ENCODE measurements at regions not wholly inside any gene's neighbourhood (a gene's known extent, or its start where the extent isn't known, plus 50 kb on each side); places are given as distances from the start of the nearest gene placed in this dataset.
"Not testable (repeated sequence)": the region's sequence is repeated elsewhere in the genome, so short reads cannot be mapped to it uniquely, and the experiment has no call there.

DNA sequence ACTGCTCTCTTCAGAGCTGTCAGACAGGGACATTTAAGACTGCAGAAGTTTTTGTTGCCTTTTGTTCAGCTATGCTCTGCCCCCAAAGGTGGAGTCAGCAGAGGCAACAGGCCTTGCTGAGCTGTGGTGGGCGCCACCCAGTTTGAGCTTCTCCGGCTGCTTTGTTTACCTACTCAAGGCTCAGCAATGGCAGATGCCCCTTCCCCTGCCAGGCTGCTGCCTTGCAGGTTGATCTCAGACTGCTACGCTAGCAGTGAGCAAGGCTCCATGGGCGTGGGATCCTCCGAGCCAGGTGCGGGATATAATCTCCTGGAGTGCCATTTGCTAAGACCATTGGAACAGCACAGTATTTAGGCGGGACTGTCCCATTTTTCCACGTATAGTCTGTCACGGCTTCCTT is 371.4 kb upstream of the AMOT start:
- H3K4me1 ChIP-seq = no peaks in the 10 kb centered on the region
- TF ChIP-seq, protein P1, sequence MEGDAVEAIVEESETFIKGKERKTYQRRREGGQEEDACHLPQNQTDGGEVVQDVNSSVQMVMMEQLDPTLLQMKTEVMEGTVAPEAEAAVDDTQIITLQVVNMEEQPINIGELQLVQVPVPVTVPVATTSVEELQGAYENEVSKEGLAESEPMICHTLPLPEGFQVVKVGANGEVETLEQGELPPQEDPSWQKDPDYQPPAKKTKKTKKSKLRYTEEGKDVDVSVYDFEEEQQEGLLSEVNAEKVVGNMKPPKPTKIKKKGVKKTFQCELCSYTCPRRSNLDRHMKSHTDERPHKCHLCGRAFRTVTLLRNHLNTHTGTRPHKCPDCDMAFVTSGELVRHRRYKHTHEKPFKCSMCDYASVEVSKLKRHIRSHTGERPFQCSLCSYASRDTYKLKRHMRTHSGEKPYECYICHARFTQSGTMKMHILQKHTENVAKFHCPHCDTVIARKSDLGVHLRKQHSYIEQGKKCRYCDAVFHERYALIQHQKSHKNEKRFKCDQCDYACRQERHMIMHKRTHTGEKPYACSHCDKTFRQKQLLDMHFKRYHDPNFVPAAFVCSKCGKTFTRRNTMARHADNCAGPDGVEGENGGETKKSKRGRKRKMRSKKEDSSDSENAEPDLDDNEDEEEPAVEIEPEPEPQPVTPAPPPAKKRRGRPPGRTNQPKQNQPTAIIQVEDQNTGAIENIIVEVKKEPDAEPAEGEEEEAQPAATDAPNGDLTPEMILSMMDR (IDR thresholded peaks at IDR 0.05) = no peak
- intact Hi-C loops (cut with DNase I) = no loop called here
- no peak for ATAC-seq
- no peaks in the 10 kb centered on the region for H3K27me3 ChIP-seq
- no peaks in the 10 kb centered on the region for H3K36me3 ChIP-seq
- DNase-seq = no peak
- H3K4me3 ChIP-seq = no peak overlapping the region
- H3K27ac ChIP-seq = no peak overlapping the region
- H3K9me3 ChIP-seq = peaks cover 0 to 4% of the 10 kb centered on the region in 2 donors

DNA sequence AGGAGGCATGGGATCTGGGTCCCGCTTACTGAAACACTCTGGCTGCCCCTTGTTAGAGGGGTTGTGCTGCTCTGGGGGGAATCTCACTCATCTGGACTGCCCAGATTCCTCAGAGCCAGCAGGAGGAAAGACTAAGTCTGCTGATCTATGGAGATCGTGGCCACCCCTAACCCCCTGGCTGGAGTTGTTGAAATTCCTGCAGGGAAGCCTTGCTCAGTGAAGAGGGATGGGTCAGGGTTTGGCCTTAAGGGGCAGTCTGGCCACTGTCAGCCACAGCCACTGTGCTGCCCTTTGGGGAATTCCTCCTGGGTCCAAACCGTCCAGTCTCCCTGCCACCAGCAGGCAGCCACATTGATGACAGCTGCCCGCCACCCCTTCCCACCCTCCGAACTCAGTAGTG is 362.0 kb upstream of the AMOT start:
- DNase-seq (no peak), ATAC-seq (no peak)
- Histone ChIP-seq H3K9me3 (peaks cover 0 to 4% of the 10 kb centered on the region in 2 donors), H3K4me1 (no peaks in the 10 kb centered on the region), H3K4me3 (no peak overlapping the region), H3K36me3 (no peaks in the 10 kb centered on the region), H3K27me3 (no peaks in the 10 kb centered on the region), H3K27ac (no peak overlapping the region)
- intact Hi-C loops (cut with DNase I) = no loop called here
- TF ChIP-seq, protein P1 (IDR thresholded peaks at IDR 0.05) = no peak

DNA sequence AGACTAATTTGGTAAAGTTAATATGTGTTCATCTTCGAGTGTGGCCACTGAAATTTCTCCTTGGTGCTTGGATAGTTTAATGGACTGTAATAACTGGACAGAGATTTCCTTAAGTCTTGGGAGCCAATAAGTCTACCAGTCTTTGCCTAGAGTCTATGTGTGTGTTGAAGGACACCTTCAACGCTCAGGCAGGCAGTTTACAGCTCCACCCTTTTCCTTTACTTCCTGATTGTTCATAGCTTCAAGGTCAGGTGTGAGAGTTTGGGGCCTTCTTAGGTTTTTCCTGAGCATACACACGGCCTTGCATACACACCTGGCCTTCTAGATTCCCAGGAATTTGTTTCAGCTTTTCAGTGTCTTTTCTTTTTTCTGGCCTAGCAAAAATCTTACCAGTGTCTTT is 355.3 kb upstream of the AMOT start:
- no peak overlapping the region for H3K4me3 ChIP-seq
- no peaks in the 10 kb centered on the region for H3K9me3 ChIP-seq
- intact Hi-C loops (cut with DNase I) = no loop called here
- no peaks in the 10 kb centered on the region for H3K36me3 ChIP-seq
- no peaks in the 10 kb centered on the region for H3K27me3 ChIP-seq
- ATAC-seq (no peak), DNase-seq (no peak)
- no peaks in the 10 kb centered on the region for H3K4me1 ChIP-seq
- TF ChIP-seq, protein P1 (IDR thresholded peaks at IDR 0.05) = no peak
- no peak overlapping the region for H3K27ac ChIP-seq

DNA sequence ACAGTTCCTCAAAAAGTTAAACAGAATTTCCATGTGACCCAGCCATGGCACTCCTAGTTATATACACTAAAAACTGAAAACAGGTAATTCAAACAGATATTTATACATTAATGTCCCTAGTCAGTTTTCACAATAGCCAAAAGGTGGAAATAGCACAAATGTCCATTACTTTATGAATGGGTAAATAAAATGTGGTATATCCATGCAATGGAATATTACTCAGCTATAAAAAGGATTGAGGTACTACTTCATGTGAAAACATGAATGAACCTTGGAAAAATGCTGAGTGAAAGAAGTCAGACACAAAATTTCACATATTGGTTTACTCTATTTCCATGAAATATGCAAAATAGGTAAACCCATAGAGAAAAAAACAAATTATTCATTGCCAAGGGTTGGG is 351.8 kb upstream of the AMOT start:
- H3K36me3 ChIP-seq = no peaks in the 10 kb centered on the region
- H3K27me3 ChIP-seq = no peaks in the 10 kb centered on the region
- intact Hi-C loops (cut with DNase I) = no loop called here
- H3K9me3 ChIP-seq = peaks cover 0 to 1% of the 10 kb centered on the region in 2 donors
- TF ChIP-seq, protein P1 (IDR thresholded peaks at IDR 0.05) = no peak
- DNase-seq = no peak
- H3K27ac ChIP-seq = no peak overlapping the region
- ATAC-seq = no peak
- H3K4me3 ChIP-seq = no peak overlapping the region
- no peaks in the 10 kb centered on the region for H3K4me1 ChIP-seq

DNA sequence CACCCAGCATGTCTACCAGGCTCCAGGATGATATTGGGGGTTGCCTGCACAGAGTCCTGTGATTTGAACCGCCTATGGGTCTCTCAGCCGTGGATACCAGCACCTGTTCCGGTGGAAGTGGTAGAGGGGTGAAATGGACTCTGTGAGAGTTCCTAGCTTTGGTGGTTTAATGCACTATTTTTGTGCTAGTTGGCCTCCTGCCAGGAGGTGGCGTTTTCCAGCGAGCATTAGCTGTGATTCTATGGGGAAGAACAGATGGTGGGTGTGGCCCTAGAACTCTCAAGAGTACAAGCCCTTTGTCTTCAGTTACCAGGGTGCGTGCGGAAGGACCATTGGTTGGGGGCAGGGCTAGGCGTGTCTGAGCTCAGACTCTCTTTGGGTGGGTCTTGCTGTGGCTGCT is 316.9 kb upstream of the AMOT start:
- Histone ChIP-seq H3K4me3 (no peak overlapping the region), H3K27me3 (no peaks in the 10 kb centered on the region), H3K36me3 (no peaks in the 10 kb centered on the region), H3K27ac (no peak overlapping the region), H3K4me1 (no peaks in the 10 kb centered on the region), H3K9me3 (no peaks in the 10 kb centered on the region)
- TF ChIP-seq, protein P1 (IDR thresholded peaks at IDR 0.05) = no peak
- ATAC-seq = no peak
- no peak for DNase-seq
- intact Hi-C loops (cut with DNase I) = no loop called here

DNA sequence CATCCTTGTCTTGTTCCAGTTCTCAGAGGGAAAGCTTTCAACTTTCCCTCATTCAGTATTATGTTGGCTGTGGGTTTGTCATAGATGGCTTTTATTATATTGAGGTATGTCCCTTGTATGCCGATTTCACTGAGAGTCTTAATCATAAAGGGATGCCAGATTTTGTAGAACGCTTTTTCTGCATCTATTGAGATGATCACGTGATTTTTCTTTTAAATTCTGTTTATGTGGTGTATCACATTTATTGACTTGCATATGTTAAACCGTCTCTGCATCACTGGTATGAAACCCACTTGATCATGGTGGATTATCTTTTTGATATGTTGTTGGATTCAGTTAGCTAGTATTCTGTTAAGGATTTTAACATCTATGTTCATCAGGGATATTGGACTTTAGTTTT is 313.7 kb upstream of the AMOT start:
- H3K27ac ChIP-seq; DNase-seq; intact Hi-C loops (cut with DNase I): not testable (repeated sequence)

More for the DNA sequence above, 313.7 kb upstream of the AMOT start:
- not testable (repeated sequence) for H3K9me3 ChIP-seq, ATAC-seq, H3K27me3 ChIP-seq, H3K4me1 ChIP-seq, H3K4me3 ChIP-seq, H3K36me3 ChIP-seq

All from left lung (tissue), 4 donors.